ENCODE measurements at regions not wholly inside any gene's neighbourhood (a gene's known extent, or its start where the extent isn't known, plus 50 kb on each side); places are given as distances from the start of the nearest gene placed in this dataset.

GRCh38 chr5:92992073-92992472 is 588.9 kb downstream of the NR2F1-AS1 start:
- Histone ChIP-seq H3K9ac (ENCODE audit: control insufficient read depth, insufficient read depth, low read length) (no peak overlapping the region), H3K9me3 (replicated peaks; ENCODE audit: control insufficient read depth, insufficient read depth, low read length) (no peaks in the 10 kb centered on the region), H3K4me2 (ENCODE audit: control insufficient read depth, insufficient read depth) (no peak overlapping the region), H3K27ac (ENCODE audit: control insufficient read depth, insufficient read depth) (no peak overlapping the region), H3K79me2 (ENCODE audit: control insufficient read depth, insufficient read depth, low read length) (no peaks in the 10 kb centered on the region), H3K4me1 (ENCODE audit: control insufficient read depth, insufficient read depth, low read length) (no peaks in the 10 kb centered on the region), H3K36me3 (ENCODE audit: control insufficient read depth in 2 of 2, insufficient read depth in 2 of 2, low read length in 1 of 2) (no peaks in the 10 kb centered on the region), H4K20me1 (ENCODE audit: control insufficient read depth, insufficient read depth) (no peaks in the 10 kb centered on the region), H2AFZ (ENCODE audit: control insufficient read depth, low read depth, low read length) (no peak overlapping the region), H3K27me3 (replicated peaks in 1 of 2; ENCODE audit: control insufficient read depth in 2 of 2, insufficient read depth in 2 of 2, low read length in 1 of 2) (no peaks in the 10 kb centered on the region), H3K4me3 (no peak overlapping the region)
- ChIA-PET CTCF (no interaction called here), SMC1A (ENCODE audit: uncharacterized antibody, unreplicated experiment) (interaction anchor here (1.2 kb wide), 1 partner anchor 15 kb away, joined by 3 read pairs; no protein-coding TSS in a partner anchor), RAD21 (ENCODE audit: unreplicated experiment) (no interaction called here), POLR2A (no interaction called here)
- intact Hi-C loops (cut with micrococcal nuclease; ENCODE audit: unreplicated experiment) = no loop called here
- FAIRE-seq = no peak
- no peak for TF ChIP-seq POU2F2 (IDR thresholded peaks at IDR 0.05; ENCODE audit: borderline replicate concordance, low read depth, low read length)
- no peak for TF ChIP-seq GATAD2B (conservative IDR thresholded peaks at IDR 0.05; ENCODE audit: low read depth)
- TF ChIP-seq SKIL (IDR thresholded peaks at IDR 0.05; ENCODE audit: low read depth, poor library complexity, severe bottlenecking) = no peak
- no peak for TF ChIP-seq KLF5 (IDR thresholded peaks at IDR 0.05; ENCODE audit: partially characterized antibody)
- no peak for TF ChIP-seq NFYB (IDR thresholded peaks at IDR 0.05; ENCODE audit: insufficient read depth, low read depth, low read length)
- BruUV-seq (replicated peaks) = no TSS peak
- no peak for ATAC-seq
- in situ Hi-C loops (cut with MboI) = no loop called here
- DNase-seq (ENCODE audit: low read depth, low spot score) = no peak

- FAIRE-seq (no peak), DNase-seq (ENCODE audit: low read depth, low spot score) (no peak), ATAC-seq (no peak)
- Histone ChIP-seq H3K9me3 (replicated peaks; ENCODE audit: control insufficient read depth, insufficient read depth, low read length) (no peaks in the 10 kb centered on the region), H4K20me1 (ENCODE audit: control insufficient read depth, insufficient read depth) (no peaks in the 10 kb centered on the region), H3K4me1 (ENCODE audit: control insufficient read depth, insufficient read depth, low read length) (no peaks in the 10 kb centered on the region), H3K4me2 (ENCODE audit: control insufficient read depth, insufficient read depth) (no peak overlapping the region), H3K27ac (ENCODE audit: control insufficient read depth, insufficient read depth) (no peak overlapping the region), H3K4me3 (no peak overlapping the region), H3K36me3 (ENCODE audit: control insufficient read depth in 2 of 2, insufficient read depth in 2 of 2, low read length in 1 of 2) (no peaks in the 10 kb centered on the region), H3K27me3 (replicated peaks in 1 of 2; ENCODE audit: control insufficient read depth in 2 of 2, insufficient read depth in 2 of 2, low read length in 1 of 2) (no peaks in the 10 kb centered on the region), H3K79me2 (ENCODE audit: control insufficient read depth, insufficient read depth, low read length) (no peaks in the 10 kb centered on the region), H2AFZ (ENCODE audit: control insufficient read depth, low read depth, low read length) (no peak overlapping the region), H3K9ac (ENCODE audit: control insufficient read depth, insufficient read depth, low read length) (no peak overlapping the region)
- SMC1A ChIA-PET (ENCODE audit: uncharacterized antibody, unreplicated experiment) = interaction anchor here (1.2 kb wide), 1 partner anchor 15 kb away, joined by 3 read pairs; no protein-coding TSS in a partner anchor
- CTCF ChIA-PET = no interaction called here
- WGBS (ENCODE audit: insufficient coverage, insufficient replicate concordance, low lambda C conversion rate, missing lambda C conversion rate) = 17% methylated on average over 3 of the region's 3 CpGs
- BruUV-seq (replicated peaks) = no TSS peak
- in situ Hi-C loops (cut with MboI) (no loop called here), intact Hi-C loops (cut with micrococcal nuclease; ENCODE audit: unreplicated experiment) (no loop called here)
- POLR2A ChIA-PET = no interaction called here
- RAD21 ChIA-PET (ENCODE audit: unreplicated experiment) = no interaction called here
- no peak for TF ChIP-seq ZBTB4 (CRISPR knock-in tag; IDR thresholded peaks at IDR 0.05)
- TF ChIP-seq MYB (IDR thresholded peaks at IDR 0.05; ENCODE audit: borderline replicate concordance, low read depth, low read length) = no peak
- no peak for TF ChIP-seq RCOR1 (conservative IDR thresholded peaks at IDR 0.05; ENCODE audit: low read depth, low read length)
- TF ChIP-seq PRDM15 (CRISPR knock-in tag; IDR thresholded peaks at IDR 0.05) = no peak
Observed at GRCh38 chr5:92991581-92992067, 589.4 kb downstream of the NR2F1-AS1 start.

Measured in GM12878 (cell line).